22Rv1 (cell line): ENCODE measurements at regions not wholly inside any gene's neighbourhood (a gene's known extent, or its start where the extent isn't known, plus 50 kb on each side); places are given as distances from the start of the nearest gene placed in this dataset.
"Not testable (repeated sequence)": the region's sequence is repeated elsewhere in the genome, so short reads cannot be mapped to it uniquely, and the experiment has no call there.

Experiments
- CTCF ChIP-seq: fragments of 450-650 bp; IDR thresholded peaks from 2 replicates; pipeline ENCODE4 v1.5.1; 2017; ENCODE audit warnings: mild to moderate bottlenecking
- ZFX ChIP-seq: fragments of 450-650 bp; IDR thresholded peaks from 2 replicates; pipeline ENCODE4 v1.6.1; 2017; ENCODE audit warnings: antibody characterized with exemption, borderline replicate concordance

- TF ChIP-seq CTCF, ZFX: not testable (repeated sequence)
Observed at GRCh38 chr7:150114591-150114990, 208.6 kb upstream of the LRRC61 start.
